ENCODE measurements at regions not wholly inside any gene's neighbourhood (a gene's known extent, or its start where the extent isn't known, plus 50 kb on each side); places are given as distances from the start of the nearest gene placed in this dataset.
A peak's percentile ranks its signal among the peaks of the same experiment; 100 is the strongest.
"Not testable (repeated sequence)": the region's sequence is repeated elsewhere in the genome, so short reads cannot be mapped to it uniquely, and the experiment has no call there.

- in situ Hi-C loops (cut with HindIII; ENCODE audit: low pct_unique_long_range_greater_than_20kb, low sequenced_read_pairs) = no loop called here
These were observed 242.4 kb upstream of the KIAA1217 start for GRCh38 chr10:23966504-23967051.

GRCh38 chr10:23968301-23968700 lies 240.6 kb upstream of the KIAA1217 start:
- no peak for DNase-seq (ENCODE audit: low read depth)
- in situ Hi-C loops (cut with HindIII; ENCODE audit: low pct_unique_long_range_greater_than_20kb, low sequenced_read_pairs) = no loop called here

More at GRCh38 chr10:23966504-23967051, 242.4 kb upstream of the KIAA1217 start:
- DNase-seq (ENCODE audit: low read depth) = no peak

- DNase-seq (ENCODE audit: low read depth) = no peak
- in situ Hi-C loops (cut with HindIII; ENCODE audit: low pct_unique_long_range_greater_than_20kb, low sequenced_read_pairs) = no loop called here
These were observed 234.1 kb upstream of the KIAA1217 start for GRCh38 chr10:23974746-23975272.

- DNase-seq (ENCODE audit: low read depth) = no peak
- in situ Hi-C loops (cut with HindIII; ENCODE audit: low pct_unique_long_range_greater_than_20kb, low sequenced_read_pairs) = no loop called here
These were observed 233.5 kb upstream of the KIAA1217 start for GRCh38 chr10:23975431-23975830.

- in situ Hi-C loops (cut with HindIII; ENCODE audit: low pct_unique_long_range_greater_than_20kb, low sequenced_read_pairs) = no loop called here
- DNase-seq (ENCODE audit: low read depth) = no peak
These were observed 232.7 kb upstream of the KIAA1217 start for GRCh38 chr10:23976275-23976674.

- in situ Hi-C loops (cut with HindIII; ENCODE audit: low pct_unique_long_range_greater_than_20kb, low sequenced_read_pairs) = no loop called here
These were observed 230.6 kb upstream of the KIAA1217 start for GRCh38 chr10:23978317-23978716.

GRCh38 chr10:23980094-23980493 lies 228.8 kb upstream of the KIAA1217 start:
- DNase-seq (ENCODE audit: low read depth) = no peak
- in situ Hi-C loops (cut with HindIII; ENCODE audit: low pct_unique_long_range_greater_than_20kb, low sequenced_read_pairs) = no loop called here

More at GRCh38 chr10:23978317-23978716, 230.6 kb upstream of the KIAA1217 start:
- DNase-seq (ENCODE audit: low read depth) = no peak

- in situ Hi-C loops (cut with HindIII; ENCODE audit: low pct_unique_long_range_greater_than_20kb, low sequenced_read_pairs) = no loop called here
- DNase-seq (ENCODE audit: low read depth) = no peak
These were observed 227.2 kb upstream of the KIAA1217 start for GRCh38 chr10:23981520-23982309.

- in situ Hi-C loops (cut with HindIII; ENCODE audit: low pct_unique_long_range_greater_than_20kb, low sequenced_read_pairs) = not testable (repeated sequence)
These were observed 224.5 kb upstream of the KIAA1217 start for GRCh38 chr10:23984405-23984804.

GRCh38 chr10:23988006-23988405 lies 220.9 kb upstream of the KIAA1217 start:
- DNase-seq (ENCODE audit: low read depth) = no peak
- in situ Hi-C loops (cut with HindIII; ENCODE audit: low pct_unique_long_range_greater_than_20kb, low sequenced_read_pairs) = no loop called here

More at GRCh38 chr10:23984405-23984804, 224.5 kb upstream of the KIAA1217 start:
- not testable (repeated sequence) for DNase-seq (ENCODE audit: low read depth)

GRCh38 chr10:23994459-23995046 lies 214.4 kb upstream of the KIAA1217 start:
- in situ Hi-C loops (cut with HindIII; ENCODE audit: low pct_unique_long_range_greater_than_20kb, low sequenced_read_pairs) = no loop called here
- peak; percentile 19 for DNase-seq (ENCODE audit: low read depth)

GRCh38 chr10:23999445-23999844 lies 209.5 kb upstream of the KIAA1217 start:
- in situ Hi-C loops (cut with HindIII; ENCODE audit: low pct_unique_long_range_greater_than_20kb, low sequenced_read_pairs) = no loop called here
- no peak for DNase-seq (ENCODE audit: low read depth)

GRCh38 chr10:24000271-24000813 lies 208.6 kb upstream of the KIAA1217 start:
- in situ Hi-C loops (cut with HindIII; ENCODE audit: low pct_unique_long_range_greater_than_20kb, low sequenced_read_pairs) = no loop called here
- DNase-seq (ENCODE audit: low read depth) = no peak

GRCh38 chr10:24006741-24007140 lies 202.2 kb upstream of the KIAA1217 start:
- in situ Hi-C loops (cut with HindIII; ENCODE audit: low pct_unique_long_range_greater_than_20kb, low sequenced_read_pairs) = no loop called here
- no peak for DNase-seq (ENCODE audit: low read depth)

GRCh38 chr10:24007359-24007758 lies 201.6 kb upstream of the KIAA1217 start:
- in situ Hi-C loops (cut with HindIII; ENCODE audit: low pct_unique_long_range_greater_than_20kb, low sequenced_read_pairs) = no loop called here
- DNase-seq (ENCODE audit: low read depth) = no peak

GRCh38 chr10:24008164-24009091 lies 200.5 kb upstream of the KIAA1217 start:
- in situ Hi-C loops (cut with HindIII; ENCODE audit: low pct_unique_long_range_greater_than_20kb, low sequenced_read_pairs) = no loop called here
- DNase-seq (ENCODE audit: low read depth) = no peak

- in situ Hi-C loops (cut with HindIII; ENCODE audit: low pct_unique_long_range_greater_than_20kb, low sequenced_read_pairs) = no loop called here
- no peak for DNase-seq (ENCODE audit: low read depth)
These were observed 199.8 kb upstream of the KIAA1217 start for GRCh38 chr10:24009115-24009514.

GRCh38 chr10:24009736-24010135 lies 199.2 kb upstream of the KIAA1217 start:
- no peak for DNase-seq (ENCODE audit: low read depth)
- in situ Hi-C loops (cut with HindIII; ENCODE audit: low pct_unique_long_range_greater_than_20kb, low sequenced_read_pairs) = no loop called here

All from Caki2 (cell line).